HG02763 (cell line): ENCODE measurements at regions not wholly inside any gene's neighbourhood (a gene's known extent, or its start where the extent isn't known, plus 50 kb on each side); places are given as distances from the start of the nearest gene placed in this dataset.
"Not testable (repeated sequence)": the region's sequence is repeated elsewhere in the genome, so short reads cannot be mapped to it uniquely, and the experiment has no call there.

Experiments
- ATAC-seq: cut with Tn5 transposase; IDR thresholded peaks from one replicate; pipeline ENCODE4 v1.9.1; 2021; ENCODE audit warnings: mild to moderate bottlenecking, moderate library complexity; ENCODE audit not compliant: unreplicated experiment

- ATAC-seq = no peak
Observed at GRCh38 chr14:25444381-25444780, 394.4 kb upstream of the STXBP6 start.

DNA sequence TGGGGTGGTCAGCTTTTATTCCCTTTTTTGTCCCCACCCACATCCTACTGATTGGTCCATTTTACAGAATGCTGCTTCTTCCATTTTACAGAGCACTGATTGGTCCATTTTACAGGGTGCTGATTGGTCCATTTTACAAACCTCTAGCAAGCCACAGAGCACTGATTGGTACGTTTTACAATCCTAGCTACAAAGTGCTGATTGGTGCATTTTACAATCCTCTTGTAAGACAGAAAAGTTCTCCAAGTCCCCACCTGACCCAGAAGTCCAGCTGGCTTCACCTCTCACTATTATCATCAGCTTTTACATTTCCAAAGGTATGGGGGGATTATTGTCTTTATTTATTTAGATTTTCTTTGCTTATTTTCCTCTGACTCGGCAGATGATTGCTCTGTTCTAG is 390.4 kb upstream of the STXBP6 start:
- not testable (repeated sequence) for ATAC-seq

- no peak for ATAC-seq
Observed at GRCh38 chr14:25436906-25437305, 387.0 kb upstream of the STXBP6 start.

DNA sequence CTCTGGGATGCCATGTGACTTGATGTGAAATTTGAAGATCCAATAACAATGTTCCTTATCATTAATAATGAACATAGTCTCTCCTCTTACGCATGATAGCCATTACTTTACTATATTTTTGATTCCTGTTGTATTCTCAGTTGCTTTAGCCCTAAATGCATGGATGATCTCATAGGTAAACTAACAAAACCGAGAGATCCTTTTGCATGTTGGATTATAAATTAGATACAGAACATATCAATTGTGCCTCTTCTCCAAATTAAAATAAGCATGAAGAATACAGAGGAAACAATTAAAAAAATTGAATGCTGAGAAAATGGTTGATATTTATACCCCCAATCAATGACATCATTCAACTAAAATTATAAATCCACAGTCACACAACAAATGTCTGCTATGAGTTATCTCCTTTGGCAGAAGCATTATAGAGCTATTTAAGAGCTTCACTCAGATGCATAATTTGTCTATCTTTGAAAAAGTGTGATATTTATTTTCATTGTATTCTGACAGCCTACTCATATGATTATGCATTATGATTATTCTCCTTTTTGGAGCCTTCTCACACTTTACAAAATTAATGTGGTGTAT is 386.4 kb upstream of the STXBP6 start:
- ATAC-seq = no peak

- no peak for ATAC-seq
Observed at GRCh38 chr14:25431211-25432076, 381.5 kb upstream of the STXBP6 start.

DNA sequence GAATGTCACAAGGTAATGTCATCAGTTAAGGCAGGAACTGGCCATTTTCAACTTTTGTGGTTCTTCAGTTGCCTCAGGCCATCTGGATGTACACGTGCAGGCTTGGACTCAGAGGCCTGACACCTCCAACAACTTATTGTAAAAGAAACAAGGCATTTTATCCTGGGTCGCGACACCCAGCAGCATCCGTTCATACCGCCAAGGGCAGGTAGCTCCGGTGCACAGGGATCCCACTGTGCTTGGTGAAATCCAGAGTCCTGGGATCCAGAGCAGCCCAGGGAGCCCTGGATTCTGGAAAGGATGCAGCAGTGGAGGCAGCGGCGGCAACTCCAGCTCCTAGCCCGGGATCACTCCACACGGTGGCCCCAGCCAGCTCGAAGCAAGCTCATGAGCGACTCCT is 380.9 kb upstream of the STXBP6 start:
- no peak for ATAC-seq

- no peak for ATAC-seq
Observed at GRCh38 chr14:25412998-25413397, 363.1 kb upstream of the STXBP6 start.

DNA sequence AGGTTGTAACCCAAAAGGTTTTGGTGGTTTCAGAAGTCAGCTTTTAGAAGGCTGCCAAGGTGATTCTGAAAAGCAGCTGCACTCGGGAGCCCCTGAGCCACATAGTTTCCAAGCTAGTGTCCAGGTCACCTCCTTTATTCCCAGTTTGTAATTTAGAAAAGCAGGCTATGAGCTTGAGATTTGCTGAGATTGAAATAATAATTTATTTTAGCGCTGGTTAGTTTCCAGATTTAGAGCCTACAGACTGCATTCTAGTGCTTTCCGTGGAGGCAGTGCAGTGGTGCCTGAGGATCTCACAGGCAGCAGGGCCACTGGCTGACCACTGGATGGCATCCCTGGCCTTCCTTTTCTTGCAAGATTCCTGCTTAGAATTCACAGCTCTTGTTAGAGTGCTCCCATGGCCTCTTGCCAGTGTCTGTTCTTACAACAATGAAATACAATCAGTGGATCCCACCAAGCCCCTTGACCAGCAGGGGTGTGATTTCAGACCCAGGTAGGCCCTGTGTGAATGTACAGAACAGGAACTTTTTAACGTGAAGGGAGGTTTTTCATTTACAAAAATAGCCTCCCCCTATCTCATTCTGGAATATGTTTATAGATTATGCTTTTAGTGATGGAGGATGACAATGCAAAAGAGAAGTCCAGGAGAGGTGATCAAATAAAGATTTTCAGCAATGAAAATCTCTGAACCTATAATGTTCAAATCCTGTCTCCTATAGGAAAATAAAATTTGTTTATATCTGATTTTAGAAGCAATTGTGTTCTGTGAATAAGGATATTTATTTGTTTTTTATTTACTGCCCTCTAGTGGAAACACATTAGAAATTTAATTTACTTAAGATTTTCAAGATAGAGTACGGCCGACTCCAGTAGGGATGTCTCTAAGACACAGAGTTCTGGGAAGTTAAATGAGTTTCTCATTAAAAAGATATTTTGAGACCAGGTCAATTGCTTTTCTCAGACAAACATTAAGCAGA is 362.1 kb upstream of the STXBP6 start:
- no peak for ATAC-seq

- no peak for ATAC-seq
Observed at GRCh38 chr14:25406818-25407217, 356.9 kb upstream of the STXBP6 start.

DNA sequence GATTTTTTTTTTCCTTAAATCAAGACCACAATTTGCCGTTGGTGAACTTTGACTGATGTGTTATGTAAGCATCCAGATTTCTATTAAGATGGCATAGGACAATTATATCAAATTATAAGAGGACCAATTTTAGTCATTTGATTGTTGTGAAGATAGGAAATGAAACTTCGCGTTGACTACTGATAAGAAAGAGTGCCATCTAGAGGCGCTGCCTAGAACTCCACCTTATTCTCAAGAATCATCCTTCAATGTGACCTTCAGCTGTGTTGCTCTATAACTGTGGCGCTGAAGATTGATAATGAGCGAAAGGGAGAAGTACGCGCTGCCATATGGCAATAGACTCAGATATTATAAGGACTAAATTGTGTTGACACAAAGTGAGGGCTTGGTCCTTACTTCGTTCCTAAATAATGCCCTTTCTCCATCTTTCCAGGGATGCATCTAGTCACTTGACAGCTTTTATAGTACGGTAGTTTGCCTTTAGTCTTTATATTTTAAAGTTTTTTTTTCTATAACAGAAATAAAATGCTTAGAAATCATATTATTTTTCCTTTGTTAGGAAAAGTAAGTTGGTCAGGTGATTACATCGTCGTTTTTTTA is 350.8 kb upstream of the STXBP6 start:
- no peak for ATAC-seq

- no peak for ATAC-seq
Observed at GRCh38 chr14:25396128-25396527, 346.2 kb upstream of the STXBP6 start.

DNA sequence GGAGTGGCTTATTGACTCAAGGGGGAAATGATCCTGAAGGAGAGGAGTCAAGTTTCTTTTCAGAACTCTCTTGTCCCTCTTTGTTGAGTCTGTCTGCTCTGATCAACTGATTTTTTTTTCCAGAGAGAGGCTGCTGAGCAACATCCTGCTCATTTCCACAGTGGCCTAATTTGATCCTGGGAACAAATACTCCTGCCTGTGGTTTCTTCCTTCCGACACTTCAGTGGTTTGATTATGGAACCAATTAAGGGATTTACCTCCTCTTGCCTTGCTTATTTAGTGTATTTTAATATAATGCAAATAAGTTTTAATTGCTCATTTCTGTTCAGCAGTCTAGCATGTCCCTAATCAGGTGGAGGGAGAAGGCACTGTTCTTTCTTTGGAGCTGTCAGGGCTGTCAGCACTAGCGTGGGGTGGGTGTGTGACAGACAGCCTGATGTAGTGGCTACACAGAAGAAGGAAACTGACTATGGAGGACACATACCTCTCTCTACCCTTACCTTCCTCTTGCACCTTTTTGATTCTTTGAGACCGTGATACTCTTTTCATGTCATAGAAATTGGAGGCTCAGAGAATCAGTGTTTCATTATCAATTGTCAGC is 344.9 kb upstream of the STXBP6 start:
- no peak for ATAC-seq

GRCh38 chr14:25394356-25394755 is 344.4 kb upstream of the STXBP6 start:
- no peak for ATAC-seq

DNA sequence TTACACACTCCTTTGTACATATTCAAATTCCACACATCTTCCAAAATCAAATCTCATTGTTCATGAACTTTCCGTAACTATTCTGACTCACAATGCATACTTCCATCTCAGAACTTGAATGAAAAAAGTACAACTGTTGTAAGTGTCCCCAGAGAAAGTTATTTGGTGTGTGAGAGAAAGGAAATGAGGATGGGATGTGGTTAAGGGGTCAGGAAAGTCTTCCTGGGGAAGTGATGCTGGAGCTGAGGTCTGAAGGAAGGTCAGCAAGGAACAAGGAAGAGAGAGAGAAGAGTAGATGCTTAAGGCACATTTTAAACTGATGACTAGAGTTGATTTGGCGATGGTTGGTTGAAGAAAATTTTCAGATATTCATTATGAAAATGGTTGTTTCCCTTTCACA is 340.0 kb upstream of the STXBP6 start:
- ATAC-seq = no peak

DNA sequence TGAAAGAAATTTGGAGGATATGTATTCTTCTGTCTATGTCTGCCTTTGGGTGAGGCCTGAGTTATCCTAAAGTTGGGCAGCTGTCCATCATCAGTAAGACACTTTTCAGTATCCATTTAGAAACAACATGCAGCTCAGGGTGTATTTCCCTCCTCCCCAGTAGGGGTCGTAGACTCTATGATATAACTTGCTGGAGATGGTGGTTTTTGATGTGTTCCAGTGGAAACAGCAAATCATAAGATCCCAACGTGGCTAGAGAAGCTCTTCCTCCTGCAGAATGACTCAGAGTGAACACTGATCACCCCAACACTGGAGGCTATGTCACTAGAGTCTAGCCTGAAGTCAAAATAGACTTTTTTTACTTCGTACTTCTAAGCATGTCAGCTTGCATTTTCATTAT is 331.6 kb upstream of the STXBP6 start:
- ATAC-seq = no peak

DNA sequence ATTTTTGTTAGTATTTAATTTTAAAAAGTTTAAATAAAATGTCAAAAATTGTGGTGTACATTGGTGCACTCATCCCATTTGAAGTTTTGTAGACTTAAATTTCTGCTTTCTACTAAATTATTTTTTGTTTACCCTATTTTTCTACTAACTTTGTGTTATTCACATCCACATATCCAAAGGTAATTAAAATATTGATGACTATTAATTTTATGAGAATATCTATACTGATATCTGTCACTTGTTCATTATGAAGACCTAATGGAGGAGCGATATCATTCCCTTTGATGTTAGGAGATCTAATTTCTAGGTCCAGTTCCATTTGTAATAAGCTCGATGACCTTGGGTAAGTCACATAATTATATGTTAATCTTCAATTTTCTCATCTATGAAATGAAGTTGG is 325.7 kb upstream of the STXBP6 start:
- no peak for ATAC-seq

GRCh38 chr14:25371068-25371467 is 321.1 kb upstream of the STXBP6 start:
- ATAC-seq = no peak

- ATAC-seq = not testable (repeated sequence)
Observed at GRCh38 chr14:25370057-25370456, 320.1 kb upstream of the STXBP6 start.

DNA sequence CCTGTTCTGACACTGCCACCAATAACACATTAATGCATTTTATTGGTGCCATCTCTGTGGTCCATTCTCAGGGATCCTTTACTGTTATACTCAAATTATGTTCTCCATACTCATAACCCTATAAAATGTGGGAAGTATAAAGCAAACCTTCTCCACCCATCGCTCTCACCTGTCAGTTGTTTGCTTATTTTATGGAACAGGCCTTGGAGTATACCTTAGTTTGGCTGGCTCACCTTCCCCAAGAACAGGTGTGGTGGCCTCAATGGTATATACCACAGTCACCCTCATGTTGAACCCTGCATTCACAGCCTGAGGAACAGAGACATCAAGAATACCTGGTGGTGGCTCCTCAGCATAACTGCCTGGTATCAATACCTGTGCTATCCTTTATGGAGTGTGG is 308.4 kb upstream of the STXBP6 start:
- ATAC-seq = no peak

GRCh38 chr14:25351269-25351668 is 301.3 kb upstream of the STXBP6 start:
- no peak for ATAC-seq

DNA sequence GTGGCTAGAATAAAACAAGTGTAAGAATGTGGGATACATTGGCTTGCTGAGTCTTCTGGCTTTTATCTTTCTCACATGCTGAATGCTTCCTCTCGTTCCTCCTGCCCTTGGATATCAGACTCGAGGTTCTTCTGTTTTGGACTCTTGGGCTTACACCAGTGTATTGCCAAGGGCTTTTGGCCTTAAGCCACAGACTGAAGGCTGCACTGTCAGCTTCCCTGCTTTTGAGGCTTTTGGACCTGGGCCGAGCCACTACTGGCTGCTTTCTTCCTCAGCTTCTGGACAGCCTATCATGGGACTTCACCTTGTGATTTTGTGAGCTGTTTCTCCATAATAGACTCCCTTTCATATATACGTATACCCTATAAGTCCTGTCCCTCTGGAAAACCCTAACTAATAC is 300.9 kb upstream of the STXBP6 start:
- no peak for ATAC-seq
